Epithelial cell of proximal tubule (primary cell): ENCODE measurements at regions not wholly inside any gene's neighbourhood (a gene's known extent, or its start where the extent isn't known, plus 50 kb on each side); places are given as distances from the start of the nearest gene placed in this dataset.

ENCODE experiments used
- DNase-seq: peaks from one replicate; pipeline ENCODE4 v3.0.0-alpha.2; 2011; ENCODE audit warnings: low read depth
- H3K4me3 ChIP-seq: 2 replicates; pipeline ENCODE4 v1.5.1; 2011; ENCODE audit warnings: low read depth, mild to moderate bottlenecking, low read length
- CTCF ChIP-seq: conservative IDR thresholded peaks from 2 replicates; pipeline ENCODE4 v1.5.1; 2012; ENCODE audit warnings: low read depth, mild to moderate bottlenecking, low read length

GRCh38 chr6:164442572-164442971 lies 866.8 kb downstream of the C6orf118 start:
- DNase-seq: no peak
- TF ChIP-seq CTCF: no peak
- no peak overlapping the region for H3K4me3 ChIP-seq

GRCh38 chr6:164439331-164439730 lies 870.1 kb downstream of the C6orf118 start:
- no peak for TF ChIP-seq CTCF
- no peak for DNase-seq
- no peak overlapping the region for H3K4me3 ChIP-seq

GRCh38 chr6:164436976-164437375 lies 872.4 kb downstream of the C6orf118 start:
- no peak for DNase-seq
- H3K4me3 ChIP-seq: no peak overlapping the region
- TF ChIP-seq CTCF: no peak

DNA sequence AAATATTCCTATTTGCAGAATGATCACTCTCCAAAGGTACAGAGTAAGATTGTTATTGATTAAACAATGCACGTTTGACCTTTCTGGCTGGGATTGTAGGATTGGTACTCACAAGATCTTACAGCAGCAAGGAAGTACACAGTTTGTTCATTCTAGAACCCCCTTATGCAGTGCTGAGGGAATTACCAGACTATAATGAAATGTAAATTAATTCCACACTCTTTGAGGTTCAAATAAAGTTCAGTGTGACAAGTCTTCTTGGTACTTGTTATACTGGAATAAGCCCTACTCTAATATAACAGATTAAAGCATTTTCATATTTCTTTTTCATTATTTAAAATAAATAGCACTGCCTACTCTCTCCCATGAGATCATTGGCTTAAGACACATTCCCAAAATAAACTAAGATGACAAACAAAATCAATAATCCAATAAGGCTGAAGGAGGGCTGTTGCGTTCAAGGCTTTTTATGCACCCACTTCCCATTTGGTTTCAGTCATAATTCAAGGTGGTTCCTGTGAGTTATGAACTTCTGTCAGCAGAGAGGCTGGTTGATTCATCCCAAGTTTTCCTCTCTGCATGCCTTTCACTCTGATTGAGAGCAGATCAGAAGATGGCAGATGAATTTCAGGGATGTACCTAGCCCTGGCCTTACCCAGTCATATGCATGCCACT lies 881.5 kb downstream of the C6orf118 start:
- DNase-seq: no peak
- H3K4me3 ChIP-seq: no peak overlapping the region
- no peak for TF ChIP-seq CTCF

DNA sequence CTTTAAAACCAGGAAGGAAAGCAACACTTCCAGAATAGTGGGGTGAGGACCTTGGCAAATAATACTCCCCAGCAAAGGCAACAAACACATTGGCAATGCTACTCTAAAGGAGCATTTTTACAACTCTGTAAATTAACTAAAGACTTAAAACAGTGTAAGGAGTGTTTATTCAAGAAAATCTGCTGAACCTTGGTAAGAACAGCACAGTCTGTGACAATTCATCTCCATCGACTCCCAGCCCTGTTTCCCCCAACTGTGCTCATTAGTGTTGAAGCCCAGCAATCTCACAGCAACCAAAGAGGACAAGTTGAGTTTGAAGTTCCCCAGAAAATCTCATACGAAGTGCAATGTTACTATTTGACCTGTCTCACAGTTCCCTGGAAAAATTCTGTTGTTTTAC lies 884.9 kb downstream of the C6orf118 start:
- no peak for TF ChIP-seq CTCF
- H3K4me3 ChIP-seq: no peak overlapping the region
- no peak for DNase-seq

DNA sequence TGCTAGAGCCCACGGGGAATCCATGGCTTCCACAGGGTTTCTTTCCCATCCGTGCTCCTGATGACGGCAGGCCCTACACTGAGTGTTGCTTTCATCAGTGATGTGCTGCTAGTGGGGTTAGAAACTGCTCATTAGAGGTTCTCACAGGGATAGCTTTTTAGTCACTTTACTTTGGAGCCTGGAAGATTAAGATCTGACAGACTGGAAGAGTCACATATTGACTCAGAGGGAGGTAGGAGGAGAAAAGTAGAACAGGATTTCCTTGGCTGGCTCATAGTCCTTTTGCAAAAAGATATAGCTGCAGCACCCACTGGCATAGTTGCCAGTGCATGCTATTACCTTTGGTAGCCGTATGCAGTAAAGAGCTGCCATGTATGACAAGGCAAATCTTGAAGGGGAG lies 890.3 kb downstream of the C6orf118 start:
- TF ChIP-seq CTCF: no peak
- DNase-seq: no peak
- no peak overlapping the region for H3K4me3 ChIP-seq

DNA sequence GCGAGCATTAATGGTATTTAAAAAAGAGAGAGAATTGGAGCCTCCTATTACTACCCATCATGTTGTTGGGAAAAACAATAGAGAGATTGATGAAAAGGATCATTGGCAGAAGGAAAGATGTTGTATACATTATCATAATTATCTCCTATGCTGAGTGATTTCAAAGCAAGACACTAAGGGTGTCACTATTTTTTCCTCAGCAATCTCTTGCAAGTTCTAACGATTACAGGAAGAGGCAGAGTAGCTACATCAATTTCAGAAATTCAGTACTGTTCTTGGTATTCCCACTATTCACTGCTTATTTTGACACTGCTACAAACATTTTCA lies 891.2 kb downstream of the C6orf118 start:
- H3K4me3 ChIP-seq: no peak overlapping the region
- no peak for DNase-seq
- no peak for TF ChIP-seq CTCF
